HL-60/S4 treated with retinoic acid at 250 ng/mL for 4 days and 3 days (cell line): ENCODE measurements at regions not wholly inside any gene's neighbourhood (a gene's known extent, or its start where the extent isn't known, plus 50 kb on each side); places are given as distances from the start of the nearest gene placed in this dataset.

Experiments used
- in situ Hi-C: fragments of 300-500 bp; cut with MboI; formaldehyde crosslinking; loops from 2 replicates; pipeline ENCODE4 v1.7.0; 2022; ENCODE audit warnings: low sequenced_read_pairs

GRCh38 chr12:126464153-126464552 lies 1398.9 kb downstream of the AACS start:
- in situ Hi-C loops = no loop called here

DNA sequence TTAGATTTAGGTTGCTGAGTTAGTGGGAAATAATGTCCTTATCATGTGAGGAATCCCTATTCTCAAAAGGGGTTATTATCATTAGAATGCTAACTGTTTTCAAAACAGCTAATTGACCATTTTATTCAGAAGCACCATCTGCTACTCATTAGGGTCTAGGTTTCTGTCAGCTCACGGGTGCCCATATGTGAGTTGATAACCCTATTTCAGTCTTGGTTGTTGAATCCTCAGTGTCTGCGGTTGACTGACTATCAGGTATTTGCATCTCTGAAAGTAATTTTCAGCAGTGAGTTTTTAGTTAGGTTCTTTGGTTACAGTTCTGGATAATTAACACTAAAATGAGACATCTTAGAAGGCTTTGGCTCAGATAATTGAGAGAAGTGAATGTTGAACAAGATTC lies 1404.0 kb downstream of the AACS start:
- in situ Hi-C loops = no loop called here

DNA sequence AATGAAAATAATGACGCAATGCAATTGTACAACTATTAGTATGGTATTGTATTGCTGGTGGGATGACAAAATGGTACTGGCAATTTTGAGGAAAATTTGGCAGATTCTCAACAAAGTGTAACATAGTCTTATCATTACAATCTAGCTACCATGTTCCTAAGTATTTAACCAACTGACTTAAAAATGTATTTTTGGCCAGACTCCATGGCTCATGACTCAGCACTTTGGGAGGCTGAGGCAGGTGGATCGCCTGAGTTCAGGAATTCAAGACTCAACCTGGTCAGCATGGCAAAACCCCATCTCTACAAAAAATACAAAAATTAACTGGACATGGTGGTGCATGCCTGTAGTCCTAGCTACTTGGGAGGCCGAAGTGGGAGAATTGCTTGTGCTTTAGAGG lies 1409.5 kb downstream of the AACS start:
- in situ Hi-C loops = no loop called here

GRCh38 chr12:126480451-126480850 lies 1415.2 kb downstream of the AACS start:
- in situ Hi-C loops = no loop called here

GRCh38 chr12:126481688-126482087 lies 1416.5 kb downstream of the AACS start:
- in situ Hi-C loops = no loop called here

GRCh38 chr12:126482238-126482889 lies 1417.1 kb downstream of the AACS start:
- in situ Hi-C loops = no loop called here

- in situ Hi-C loops = no loop called here
Observed at GRCh38 chr12:126483145-126484068, 1418.2 kb downstream of the AACS start.

GRCh38 chr12:126487431-126487980 lies 1422.3 kb downstream of the AACS start:
- in situ Hi-C loops = no loop called here

DNA sequence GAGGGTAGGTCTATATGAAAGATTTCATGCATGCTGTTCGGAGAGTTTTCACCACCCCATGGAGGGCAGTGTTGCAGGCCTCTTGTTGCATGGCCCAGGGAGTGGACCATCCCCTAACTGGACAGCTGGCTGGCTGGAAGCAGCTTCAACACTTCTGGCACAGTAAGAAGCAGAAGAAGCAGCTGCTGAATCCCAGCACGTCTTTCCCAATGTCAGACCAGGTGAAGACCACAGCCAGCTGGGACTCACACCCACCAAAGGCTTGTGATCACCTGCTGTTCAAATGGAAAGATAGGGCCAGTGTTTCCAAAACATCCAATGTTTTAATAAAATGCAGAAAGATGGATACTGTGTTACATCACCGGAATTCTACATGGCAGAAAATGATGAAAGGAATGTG lies 1423.6 kb downstream of the AACS start:
- in situ Hi-C loops = no loop called here

DNA sequence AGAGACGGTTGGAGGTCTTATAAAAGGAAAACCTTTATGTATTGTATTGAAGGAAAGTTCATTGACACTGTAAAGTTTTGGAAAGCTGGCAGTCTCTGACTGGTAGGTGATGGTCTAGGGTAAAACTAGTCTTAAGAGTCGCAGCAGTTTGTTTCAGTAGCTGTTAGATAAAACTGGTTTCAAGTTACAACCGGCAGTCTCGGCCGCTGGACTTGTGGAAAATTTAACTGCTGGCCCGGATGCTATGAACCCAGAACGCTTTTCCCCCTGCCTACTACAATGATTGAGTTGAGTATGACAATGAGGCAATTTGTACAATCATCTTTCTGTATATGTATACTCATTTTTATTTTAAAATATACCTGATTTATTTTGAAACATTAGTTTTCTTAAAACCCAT lies 1426.9 kb downstream of the AACS start:
- in situ Hi-C loops = no loop called here

- in situ Hi-C loops = no loop called here
Observed at GRCh38 chr12:126493366-126494108, 1428.3 kb downstream of the AACS start.

- in situ Hi-C loops = no loop called here
Observed at GRCh38 chr12:126496201-126496600, 1431.0 kb downstream of the AACS start.

DNA sequence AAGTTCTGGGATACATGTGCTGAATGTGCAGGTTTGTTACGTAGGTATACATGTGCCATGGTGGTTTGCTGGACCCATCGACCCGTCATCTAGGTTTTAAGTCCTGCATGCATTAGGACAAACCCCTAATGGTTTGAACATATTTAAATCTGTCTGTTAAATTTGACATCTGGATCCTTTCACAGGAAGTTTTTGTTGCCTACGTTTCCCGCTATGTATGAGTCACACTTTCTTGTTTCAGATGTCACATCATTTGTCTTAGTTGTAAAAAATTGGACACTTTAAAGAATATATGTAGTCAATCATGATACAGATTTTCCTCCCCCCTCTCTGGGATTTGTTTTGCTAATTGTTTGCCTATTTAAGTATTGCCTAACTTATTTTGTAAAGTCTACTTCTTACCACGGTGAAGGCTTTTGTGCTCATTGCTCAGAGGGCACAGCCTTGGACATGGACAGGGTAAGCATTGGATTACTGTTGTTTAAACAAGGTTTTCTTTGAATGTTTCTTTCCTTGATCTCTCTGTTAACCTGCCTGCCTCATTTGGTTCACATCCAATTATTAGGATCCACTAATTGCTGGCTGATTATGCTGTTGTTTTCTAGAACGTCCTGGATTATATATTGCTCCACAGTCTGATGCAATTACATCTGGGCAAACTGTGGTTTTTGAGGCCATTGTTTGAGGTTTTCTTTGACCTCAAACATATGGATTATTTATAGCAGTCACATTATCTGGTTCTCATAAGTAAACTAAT lies 1441.4 kb downstream of the AACS start:
- in situ Hi-C loops = no loop called here

DNA sequence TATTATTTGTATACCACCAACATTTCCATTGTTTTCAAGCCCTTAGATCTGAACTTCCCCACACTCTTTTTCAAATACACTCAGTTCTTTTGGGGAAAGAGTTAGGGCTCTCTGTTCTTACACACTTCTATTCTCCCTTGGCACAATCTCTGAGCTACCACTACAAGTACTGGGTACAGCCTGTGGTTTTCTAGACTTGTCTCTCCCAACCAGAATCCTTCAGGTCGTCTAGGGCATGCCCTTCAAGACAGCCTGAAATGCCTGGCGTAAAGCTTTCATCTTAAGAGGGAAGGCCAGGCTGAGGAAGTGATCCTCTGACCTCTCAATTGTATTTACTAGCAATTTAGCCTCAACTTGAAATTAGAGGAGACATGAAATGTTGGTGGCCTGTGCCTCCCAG lies 1442.0 kb downstream of the AACS start:
- in situ Hi-C loops = no loop called here

GRCh38 chr12:126509572-126509971 lies 1444.3 kb downstream of the AACS start:
- in situ Hi-C loops = no loop called here

GRCh38 chr12:126510630-126511029 lies 1445.4 kb downstream of the AACS start:
- in situ Hi-C loops = no loop called here

- in situ Hi-C loops = no loop called here
Observed at GRCh38 chr12:126512916-126513913, 1448.0 kb downstream of the AACS start.

DNA sequence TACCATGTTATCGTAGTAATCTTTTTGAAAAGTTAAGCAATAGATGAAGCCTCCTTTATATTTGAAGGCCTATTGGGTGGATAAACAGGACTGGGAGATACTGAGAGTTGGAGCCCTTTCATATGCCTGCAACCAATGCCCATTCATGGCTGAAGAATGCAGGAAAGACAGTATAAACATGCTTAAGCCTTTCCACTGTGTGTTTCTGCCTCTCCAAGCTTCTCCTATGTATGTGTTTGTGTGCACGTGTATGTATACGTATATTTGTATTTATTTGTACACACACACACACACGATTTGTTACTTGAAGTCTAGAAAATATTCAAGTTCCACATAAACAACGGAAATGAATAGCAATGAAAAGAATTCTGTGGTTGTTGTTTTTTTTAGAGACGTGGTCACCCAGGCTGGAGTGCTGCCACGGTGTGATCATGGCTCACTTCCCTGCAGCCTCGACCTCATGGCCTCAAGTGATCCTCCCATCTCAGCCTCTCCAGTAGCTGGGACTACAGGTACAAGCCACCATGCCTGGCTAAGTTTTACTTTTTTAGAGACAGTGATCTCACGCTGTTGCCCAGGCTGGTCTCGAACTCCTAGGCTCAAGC lies 1453.5 kb downstream of the AACS start:
- in situ Hi-C loops = no loop called here

DNA sequence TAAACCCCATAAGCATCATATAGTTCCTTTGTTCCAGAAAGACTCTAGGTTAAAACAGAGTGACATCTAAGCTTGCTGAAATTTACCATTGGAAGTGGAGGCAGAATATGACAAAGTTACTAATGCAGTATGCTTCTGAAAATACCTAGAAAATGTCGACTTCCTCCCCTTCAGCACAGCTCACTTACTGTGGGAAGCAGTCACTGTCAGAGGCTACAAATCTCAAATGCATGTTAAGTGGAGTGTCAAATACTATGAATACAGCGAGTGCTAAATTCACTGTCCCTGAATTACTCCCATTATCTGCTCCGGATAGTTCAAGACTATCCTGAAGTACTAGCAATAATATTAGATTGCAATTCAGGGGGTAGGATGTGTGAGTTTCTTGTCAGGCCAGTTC lies 1454.6 kb downstream of the AACS start:
- in situ Hi-C loops = no loop called here
